ENCODE measurements at regions not wholly inside any gene's neighbourhood (a gene's known extent, or its start where the extent isn't known, plus 50 kb on each side); places are given as distances from the start of the nearest gene placed in this dataset.

- no peak overlapping the region for H3K27ac ChIP-seq
- WGBS, 2 donors = 76 to 77% methylated on average over 20 of the region's 20 CpGs
- H3K36me3 ChIP-seq = no peaks in the 10 kb centered on the region
- TF ChIP-seq, protein P1, sequence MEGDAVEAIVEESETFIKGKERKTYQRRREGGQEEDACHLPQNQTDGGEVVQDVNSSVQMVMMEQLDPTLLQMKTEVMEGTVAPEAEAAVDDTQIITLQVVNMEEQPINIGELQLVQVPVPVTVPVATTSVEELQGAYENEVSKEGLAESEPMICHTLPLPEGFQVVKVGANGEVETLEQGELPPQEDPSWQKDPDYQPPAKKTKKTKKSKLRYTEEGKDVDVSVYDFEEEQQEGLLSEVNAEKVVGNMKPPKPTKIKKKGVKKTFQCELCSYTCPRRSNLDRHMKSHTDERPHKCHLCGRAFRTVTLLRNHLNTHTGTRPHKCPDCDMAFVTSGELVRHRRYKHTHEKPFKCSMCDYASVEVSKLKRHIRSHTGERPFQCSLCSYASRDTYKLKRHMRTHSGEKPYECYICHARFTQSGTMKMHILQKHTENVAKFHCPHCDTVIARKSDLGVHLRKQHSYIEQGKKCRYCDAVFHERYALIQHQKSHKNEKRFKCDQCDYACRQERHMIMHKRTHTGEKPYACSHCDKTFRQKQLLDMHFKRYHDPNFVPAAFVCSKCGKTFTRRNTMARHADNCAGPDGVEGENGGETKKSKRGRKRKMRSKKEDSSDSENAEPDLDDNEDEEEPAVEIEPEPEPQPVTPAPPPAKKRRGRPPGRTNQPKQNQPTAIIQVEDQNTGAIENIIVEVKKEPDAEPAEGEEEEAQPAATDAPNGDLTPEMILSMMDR (IDR thresholded peaks at IDR 0.05) = no peak
- ATAC-seq (no peak), DNase-seq (no peak)
- intact Hi-C loops (cut with DNase I) = no loop called here
- no peaks in the 10 kb centered on the region for H3K4me1 ChIP-seq
- peaks cover 0 to 31% (median 13%) of the 10 kb centered on the region in 7 donors for H3K27me3 ChIP-seq
- H3K4me3 ChIP-seq = no peak overlapping the region
- no peaks in the 10 kb centered on the region for H3K9me3 ChIP-seq
Observed at GRCh38 chr10:130786365-130786966, 525.1 kb downstream of the TCERG1L start.

DNA sequence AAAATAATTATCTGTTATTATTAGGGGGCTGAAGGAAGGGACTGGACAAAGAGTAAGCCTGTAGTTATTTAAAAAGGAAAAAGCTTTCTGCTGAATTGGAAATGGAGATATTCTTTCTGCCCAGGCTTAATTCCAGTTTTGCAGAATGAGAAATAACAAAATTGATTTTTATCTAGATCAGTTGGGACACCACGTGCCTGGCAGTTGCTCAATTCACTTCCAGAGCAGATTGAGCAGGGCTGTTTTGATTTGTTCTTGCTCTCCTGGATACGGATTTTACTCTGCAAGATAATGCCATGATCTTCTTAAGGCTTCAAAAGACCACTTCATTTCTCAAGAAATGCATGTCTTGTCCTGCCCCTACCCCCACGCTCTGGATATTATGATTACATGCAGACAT, 524.3 kb downstream of the TCERG1L start:
- ATAC-seq (no peak), DNase-seq (no peak)
- Histone ChIP-seq H3K4me1 (no peaks in the 10 kb centered on the region), H3K27ac (no peak overlapping the region), H3K36me3 (no peaks in the 10 kb centered on the region), H3K4me3 (no peak overlapping the region), H3K27me3 (peaks cover 0 to 31% (median 13%) of the 10 kb centered on the region in 7 donors), H3K9me3 (no peaks in the 10 kb centered on the region)
- WGBS, 2 donors = 42 to 53% methylated on average over 3 of the region's 3 CpGs
- TF ChIP-seq, protein P1 (IDR thresholded peaks at IDR 0.05) = no peak
- intact Hi-C loops (cut with DNase I) = no loop called here

DNA sequence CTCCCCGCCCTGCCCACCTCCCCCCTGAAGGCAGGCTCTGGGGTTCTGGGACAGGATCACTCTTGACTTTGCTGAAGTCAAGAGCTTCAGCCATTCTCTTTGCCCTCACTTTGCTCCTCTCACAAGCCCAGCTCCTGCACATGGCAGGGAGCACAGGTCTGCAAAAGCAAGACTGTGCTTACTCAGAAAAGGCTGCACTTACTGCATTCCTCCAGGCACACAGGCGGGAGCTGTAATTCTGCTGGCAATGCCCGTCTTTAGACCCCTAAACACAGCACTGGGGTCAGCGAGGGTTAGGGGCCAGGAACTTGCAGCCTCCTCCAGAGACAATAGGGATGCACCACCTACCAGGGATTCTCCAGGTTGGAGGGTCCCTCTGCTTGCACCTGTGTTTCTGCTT, 523.7 kb downstream of the TCERG1L start:
- Histone ChIP-seq H3K4me3 (no peak overlapping the region), H3K4me1 (no peaks in the 10 kb centered on the region), H3K36me3 (no peaks in the 10 kb centered on the region), H3K9me3 (no peaks in the 10 kb centered on the region), H3K27me3 (peaks cover 0 to 31% (median 15%) of the 10 kb centered on the region in 7 donors), H3K27ac (no peak overlapping the region)
- no peak for ATAC-seq
- no peak for DNase-seq
- intact Hi-C loops (cut with DNase I) = no loop called here
- TF ChIP-seq, protein P1 (IDR thresholded peaks at IDR 0.05) = no peak
- 39 to 61% methylated on average over 4 of the region's 4 CpGs for WGBS, 2 donors

GRCh38 chr10:130790339-130790738, 521.2 kb downstream of the TCERG1L start:
- TF ChIP-seq, protein P1 (IDR thresholded peaks at IDR 0.05) = no peak
- ATAC-seq (peak in 3 of 8 donors; percentile 27 to 56 (median 29)), DNase-seq (no peak)
- WGBS, 2 donors = 14 to 31% methylated on average over 2 of the region's 2 CpGs
- intact Hi-C loops (cut with DNase I) = no loop called here
- no peaks in the 10 kb centered on the region for H3K4me1 ChIP-seq
- H3K27me3 ChIP-seq = peaks cover 0 to 30% (median 18%) of the 10 kb centered on the region in 7 donors
- no peak overlapping the region for H3K4me3 ChIP-seq
- no peaks in the 10 kb centered on the region for H3K9me3 ChIP-seq
- H3K27ac ChIP-seq = no peak overlapping the region
- H3K36me3 ChIP-seq = no peaks in the 10 kb centered on the region
